ENCODE measurements at regions not wholly inside any gene's neighbourhood (a gene's known extent, or its start where the extent isn't known, plus 50 kb on each side); places are given as distances from the start of the nearest gene placed in this dataset.

DNA sequence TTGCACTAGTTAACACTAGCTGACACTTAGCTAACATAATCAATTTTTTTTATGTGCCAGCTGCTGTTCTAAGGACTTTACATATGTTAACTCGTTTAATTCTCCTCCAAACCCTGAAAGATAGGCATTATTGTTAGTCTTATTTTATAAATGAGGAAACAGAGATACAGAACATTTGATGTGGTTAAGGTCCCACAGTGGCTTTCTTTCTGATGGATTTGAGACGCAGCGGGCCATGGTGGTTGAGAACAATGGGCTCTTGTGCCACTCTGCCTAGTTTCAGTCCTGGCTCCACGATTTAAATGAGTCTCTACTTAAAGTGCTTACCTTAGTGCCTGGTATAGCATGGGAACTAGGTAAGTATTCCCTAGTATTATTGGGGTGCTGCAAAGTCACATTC is 201.9 kb upstream of the SPRED2 start:
- H3K36me3 Mint-ChIP-seq: no peaks in the 10 kb centered on the region
- H3K4me1 Mint-ChIP-seq: no peaks in the 10 kb centered on the region
- DNase-seq (ENCODE audit: low spot score in 2 of 2) (no peak), ATAC-seq (ENCODE audit: low read depth) (no peak)
- H3K27ac Mint-ChIP-seq: no peak overlapping the region
- H3K4me3 Mint-ChIP-seq: no peak overlapping the region
- no peaks in the 10 kb centered on the region for H3K27me3 Mint-ChIP-seq
- H3K9me3 Mint-ChIP-seq: no peaks in the 10 kb centered on the region

GRCh38 chr2:65630643-65631042 is 198.2 kb upstream of the SPRED2 start:
- DNase-seq (ENCODE audit: low spot score in 2 of 2): no peak
- no peak overlapping the region for H3K4me3 Mint-ChIP-seq

DNA sequence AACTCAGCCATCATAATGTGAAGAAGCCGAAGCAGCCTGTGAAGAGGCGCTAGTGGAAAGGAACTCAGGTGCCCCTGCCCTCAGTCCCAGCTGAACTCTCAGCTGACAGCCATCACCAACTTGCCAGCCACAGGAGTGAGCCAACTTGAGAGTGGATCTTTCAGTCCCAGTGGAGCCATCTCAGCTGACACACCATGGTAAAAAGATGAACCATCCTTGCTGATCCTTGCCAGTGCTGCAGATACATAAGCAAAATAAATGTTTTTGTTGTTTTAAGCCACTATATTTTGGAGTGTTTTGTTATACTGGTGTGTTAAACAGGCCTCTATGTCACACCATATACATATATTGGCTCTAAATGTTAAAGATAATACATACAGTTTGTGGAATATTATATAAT is 195.8 kb upstream of the SPRED2 start:
- H3K27me3 Mint-ChIP-seq: no peaks in the 10 kb centered on the region

More at GRCh38 chr2:65630643-65631042, 198.2 kb upstream of the SPRED2 start:
- ATAC-seq (ENCODE audit: low read depth): no peak
- Mint-ChIP-seq H3K27me3 (no peaks in the 10 kb centered on the region), H3K36me3 (no peaks in the 10 kb centered on the region), H3K27ac (no peak overlapping the region), H3K4me1 (peaks cover 4% of the 10 kb centered on the region), H3K9me3 (no peaks in the 10 kb centered on the region)

DNA sequence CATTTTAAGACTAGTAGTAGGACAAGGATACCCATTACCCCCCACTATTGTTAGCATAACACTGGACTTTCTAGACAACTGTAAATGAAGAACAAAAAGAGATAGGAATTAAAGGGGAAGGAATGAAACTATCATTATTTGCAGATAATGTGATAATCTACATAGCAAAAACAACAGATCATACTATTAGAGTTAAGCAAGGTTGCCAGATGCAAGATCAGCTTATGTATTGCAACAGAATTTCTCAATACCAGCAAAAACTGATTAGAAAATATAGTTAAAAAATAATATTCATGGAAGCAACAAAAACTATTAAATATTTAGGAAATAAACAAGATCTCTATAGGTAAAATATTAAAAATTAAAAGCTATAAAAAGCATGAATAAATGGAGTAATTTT is 194.4 kb upstream of the SPRED2 start:
- Mint-ChIP-seq H3K9me3 (no peaks in the 10 kb centered on the region), H3K27me3 (peaks cover 10% of the 10 kb centered on the region), H3K4me1 (peaks cover 12% of the 10 kb centered on the region), H3K36me3 (peaks cover 1% of the 10 kb centered on the region), H3K4me3 (no peak overlapping the region), H3K27ac (no peak overlapping the region)
- ATAC-seq (ENCODE audit: low read depth) (no peak), DNase-seq (ENCODE audit: low spot score in 2 of 2) (no peak)

More for the DNA sequence above, 195.8 kb upstream of the SPRED2 start:
- H3K4me3 Mint-ChIP-seq: no peak overlapping the region
- H3K4me1 Mint-ChIP-seq: peaks cover 4% of the 10 kb centered on the region
- DNase-seq (ENCODE audit: low spot score in 2 of 2) (no peak), ATAC-seq (ENCODE audit: low read depth) (no peak)
- no peaks in the 10 kb centered on the region for H3K9me3 Mint-ChIP-seq
- H3K27ac Mint-ChIP-seq: no peak overlapping the region
- H3K36me3 Mint-ChIP-seq: no peaks in the 10 kb centered on the region

GRCh38 chr2:65625982-65626381 is 193.6 kb upstream of the SPRED2 start:
- Mint-ChIP-seq H3K4me3 (no peak overlapping the region), H3K27ac (no peak overlapping the region), H3K27me3 (peaks cover 10% of the 10 kb centered on the region), H3K36me3 (peaks cover 1% of the 10 kb centered on the region), H3K4me1 (peaks cover 12% of the 10 kb centered on the region), H3K9me3 (no peaks in the 10 kb centered on the region)
- ATAC-seq (ENCODE audit: low read depth) (no peak), DNase-seq (ENCODE audit: low spot score in 2 of 2) (no peak)

DNA sequence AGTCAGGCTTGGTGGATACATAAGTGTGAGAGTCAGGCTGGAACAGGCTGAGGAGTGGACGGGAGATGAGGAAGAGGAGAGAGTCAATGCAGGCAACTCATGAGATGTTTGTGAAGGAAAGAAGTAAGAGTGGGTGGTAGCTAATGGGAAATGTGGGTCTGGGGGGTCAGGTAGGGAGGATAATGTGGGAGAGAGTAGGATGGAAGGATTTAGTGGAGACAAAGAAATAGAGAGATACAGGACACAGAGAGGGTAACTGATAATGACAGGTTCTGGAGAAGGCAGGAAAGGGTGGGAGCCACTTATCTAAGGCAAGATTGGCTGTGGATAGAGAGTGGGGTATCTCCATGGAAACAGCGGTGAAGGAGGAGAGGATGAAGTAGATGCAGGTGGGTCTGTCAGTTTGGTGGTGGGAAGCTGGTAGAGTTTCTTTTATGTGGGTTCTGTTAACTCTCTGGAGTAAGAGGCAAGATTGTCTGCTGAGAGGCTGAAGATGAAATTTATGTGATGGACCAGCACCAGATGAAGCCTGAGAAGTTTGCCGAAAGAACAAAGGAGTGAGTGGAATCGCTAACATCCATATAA is 190.6 kb upstream of the SPRED2 start:
- peaks cover 10% of the 10 kb centered on the region for H3K27me3 Mint-ChIP-seq
- DNase-seq (ENCODE audit: low spot score in 2 of 2): no peak
- peaks cover 8% of the 10 kb centered on the region for H3K4me1 Mint-ChIP-seq
- H3K4me3 Mint-ChIP-seq: no peak overlapping the region
- H3K36me3 Mint-ChIP-seq: peaks cover 1% of the 10 kb centered on the region
- no peak for ATAC-seq (ENCODE audit: low read depth)
- H3K9me3 Mint-ChIP-seq: no peaks in the 10 kb centered on the region
- no peak overlapping the region for H3K27ac Mint-ChIP-seq

DNA sequence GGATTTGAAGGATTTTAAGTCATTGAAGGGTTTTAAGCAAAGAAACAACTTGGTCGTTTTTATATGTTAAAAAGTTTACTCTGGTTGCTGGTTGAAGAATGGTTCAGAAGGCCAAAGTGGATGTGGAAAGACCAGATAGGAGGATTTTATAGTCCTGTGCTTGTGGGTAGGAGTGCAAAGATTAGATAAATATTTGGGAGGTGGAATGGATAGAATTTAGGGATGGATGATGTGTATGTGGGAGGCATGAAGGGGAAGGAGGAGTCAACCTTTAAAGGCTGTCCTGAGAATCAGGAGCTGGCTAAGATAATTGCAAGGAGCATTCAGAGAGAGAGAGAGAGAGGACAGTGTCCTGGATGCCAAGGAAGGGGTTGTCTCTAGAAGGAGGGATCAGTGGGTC is 190.1 kb upstream of the SPRED2 start:
- Mint-ChIP-seq H3K36me3 (peaks cover 1% of the 10 kb centered on the region), H3K27ac (no peak overlapping the region), H3K9me3 (no peaks in the 10 kb centered on the region), H3K27me3 (peaks cover 10% of the 10 kb centered on the region), H3K4me3 (no peak overlapping the region), H3K4me1 (peaks cover 8% of the 10 kb centered on the region)
- ATAC-seq (ENCODE audit: low read depth) (no peak), DNase-seq (ENCODE audit: low spot score in 2 of 2) (no peak)

DNA sequence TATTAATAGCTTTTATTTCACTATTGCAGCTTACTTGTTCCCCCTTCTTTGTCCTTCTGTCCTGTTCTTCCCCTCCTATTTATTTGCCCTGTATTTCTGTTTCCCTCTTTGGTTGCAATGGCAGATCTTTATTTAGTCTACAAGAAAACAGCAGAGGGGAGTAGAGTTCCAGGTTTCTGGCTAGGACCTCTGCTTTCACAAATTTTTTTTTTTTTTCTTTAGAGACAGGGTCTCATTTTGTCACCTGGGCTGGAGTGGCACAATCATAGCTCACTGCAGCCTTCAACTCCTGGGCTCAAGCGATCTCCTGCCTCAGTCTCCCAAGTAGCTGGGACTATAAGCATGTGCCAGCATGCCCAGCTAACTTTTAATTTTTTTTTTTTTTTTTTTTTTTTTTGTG is 188.1 kb upstream of the SPRED2 start:
- H3K9me3 Mint-ChIP-seq: no peaks in the 10 kb centered on the region
- no peak for ATAC-seq (ENCODE audit: low read depth)
- H3K27me3 Mint-ChIP-seq: peaks cover 10% of the 10 kb centered on the region
- H3K4me1 Mint-ChIP-seq: peaks cover 8% of the 10 kb centered on the region
- DNase-seq (ENCODE audit: low spot score in 2 of 2): no peak
- H3K36me3 Mint-ChIP-seq: peaks cover 1% of the 10 kb centered on the region
- H3K4me3 Mint-ChIP-seq: no peak overlapping the region
- no peak overlapping the region for H3K27ac Mint-ChIP-seq

DNA sequence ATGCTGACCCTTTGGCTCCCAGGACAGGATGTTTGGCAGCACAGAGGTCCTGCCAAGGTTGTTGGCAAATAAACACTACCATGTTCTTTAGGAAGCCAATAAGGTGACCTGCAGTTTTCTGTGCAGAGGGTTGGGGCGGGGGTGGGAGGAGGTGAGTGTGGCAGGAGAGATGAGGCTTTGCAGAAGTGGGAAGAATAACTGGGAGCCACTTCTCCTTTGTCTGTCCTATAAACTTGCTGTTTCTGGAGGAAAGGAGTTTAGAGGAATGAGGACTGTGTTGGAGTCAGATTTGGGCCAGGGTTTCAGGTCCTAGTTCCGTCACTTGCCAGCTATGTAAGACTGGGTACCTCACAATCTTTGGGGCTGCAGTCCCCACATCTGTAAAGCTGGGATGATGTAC is 187.6 kb upstream of the SPRED2 start:
- ATAC-seq (ENCODE audit: low read depth): no peak
- H3K4me1 Mint-ChIP-seq: peaks cover 8% of the 10 kb centered on the region
- no peak overlapping the region for H3K27ac Mint-ChIP-seq
- H3K4me3 Mint-ChIP-seq: no peak overlapping the region
- no peaks in the 10 kb centered on the region for H3K9me3 Mint-ChIP-seq
- H3K27me3 Mint-ChIP-seq: peaks cover 10% of the 10 kb centered on the region
- H3K36me3 Mint-ChIP-seq: peaks cover 1% of the 10 kb centered on the region
- DNase-seq (ENCODE audit: low spot score in 2 of 2): no peak

GRCh38 chr2:65615602-65616001 is 183.2 kb upstream of the SPRED2 start:
- H3K27ac Mint-ChIP-seq: no peak overlapping the region
- DNase-seq (ENCODE audit: low spot score in 2 of 2): no peak
- ATAC-seq (ENCODE audit: low read depth): no peak
- no peak overlapping the region for H3K4me3 Mint-ChIP-seq
- no peaks in the 10 kb centered on the region for H3K36me3 Mint-ChIP-seq
- H3K9me3 Mint-ChIP-seq: no peaks in the 10 kb centered on the region
- no peaks in the 10 kb centered on the region for H3K27me3 Mint-ChIP-seq
- peaks cover 5% of the 10 kb centered on the region for H3K4me1 Mint-ChIP-seq

- H3K9me3 Mint-ChIP-seq: no peaks in the 10 kb centered on the region
- no peaks in the 10 kb centered on the region for H3K36me3 Mint-ChIP-seq
- peak overlapping the region; percentile 8 for H3K27ac Mint-ChIP-seq
- H3K27me3 Mint-ChIP-seq: no peaks in the 10 kb centered on the region
- ATAC-seq (ENCODE audit: low read depth) (no peak), DNase-seq (ENCODE audit: low spot score in 2 of 2) (no peak)
- peaks cover 7% of the 10 kb centered on the region for H3K4me1 Mint-ChIP-seq
- H3K4me3 Mint-ChIP-seq: no peak overlapping the region
Measured at GRCh38 chr2:65613968-65614555, 181.7 kb upstream of the SPRED2 start.

DNA sequence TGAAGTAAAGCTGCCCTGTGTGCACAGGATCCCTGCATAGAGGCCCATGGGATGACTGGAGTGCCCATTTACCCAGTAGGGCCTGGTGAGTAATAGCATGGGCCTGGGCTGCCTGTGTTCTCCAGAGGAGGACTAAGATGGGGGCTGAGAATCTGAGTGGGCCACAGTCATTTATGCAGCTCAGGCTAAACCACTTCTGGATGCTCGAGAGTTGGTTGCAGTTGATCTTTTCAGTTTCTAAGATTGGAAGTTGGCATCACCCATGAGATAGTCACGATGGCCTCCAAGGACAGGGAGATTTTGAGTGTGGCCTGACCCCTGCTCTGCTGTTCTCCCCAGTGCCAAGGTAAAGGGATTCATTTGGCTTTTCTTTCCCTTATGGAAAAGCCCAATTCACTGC is 179.1 kb upstream of the SPRED2 start:
- ATAC-seq (ENCODE audit: low read depth): no peak
- H3K27ac Mint-ChIP-seq: no peak overlapping the region

GRCh38 chr2:65608916-65609315 is 176.5 kb upstream of the SPRED2 start:
- H3K4me1 Mint-ChIP-seq: peaks cover 40% of the 10 kb centered on the region
- ATAC-seq (ENCODE audit: low read depth): no peak

More for the DNA sequence above, 179.1 kb upstream of the SPRED2 start:
- H3K9me3 Mint-ChIP-seq: peaks cover under 1% of the 10 kb centered on the region
- H3K4me1 Mint-ChIP-seq: peaks cover 24% of the 10 kb centered on the region
- no peaks in the 10 kb centered on the region for H3K27me3 Mint-ChIP-seq
- no peak for DNase-seq (ENCODE audit: low spot score in 2 of 2)
- H3K36me3 Mint-ChIP-seq: peaks cover under 1% of the 10 kb centered on the region
- H3K4me3 Mint-ChIP-seq: no peak overlapping the region

GRCh38 chr2:65608466-65608865 is 176.1 kb upstream of the SPRED2 start:
- Mint-ChIP-seq H3K27me3 (no peaks in the 10 kb centered on the region), H3K27ac (peak overlapping the region; percentile 50), H3K4me1 (peaks cover 44% of the 10 kb centered on the region), H3K9me3 (peaks cover 2% of the 10 kb centered on the region), H3K4me3 (no peak overlapping the region), H3K36me3 (peaks cover 3% of the 10 kb centered on the region)
- ATAC-seq (ENCODE audit: low read depth) (no peak), DNase-seq (ENCODE audit: low spot score in 2 of 2) (no peak)

More at GRCh38 chr2:65608916-65609315, 176.5 kb upstream of the SPRED2 start:
- Mint-ChIP-seq H3K4me3 (no peak overlapping the region), H3K36me3 (peaks cover 3% of the 10 kb centered on the region), H3K9me3 (peaks cover 2% of the 10 kb centered on the region), H3K27me3 (no peaks in the 10 kb centered on the region), H3K27ac (peak overlapping the region; percentile 50)
- no peak for DNase-seq (ENCODE audit: low spot score in 2 of 2)
